WERI-Rb-1 (cell line): ENCODE measurements at regions not wholly inside any gene's neighbourhood (a gene's known extent, or its start where the extent isn't known, plus 50 kb on each side); places are given as distances from the start of the nearest gene placed in this dataset.

Experiments
- DNase-seq: peaks from one replicate; pipeline ENCODE4 v3.0.0-alpha.2; 2020
- H3K27ac ChIP-seq: fragments of 250-450 bp; sonication (Bioruptor Pico); 2 replicates; pipeline ENCODE4 v1.5.1; 2020; ENCODE audit warnings: mild to moderate bottlenecking, moderate library complexity
- H3K27me3 ChIP-seq: fragments of 250-450 bp; sonication (Bioruptor Pico); 2 replicates; pipeline ENCODE4 v1.5.1; 2021; ENCODE audit warnings: mild to moderate bottlenecking, low read depth, moderate library complexity; ENCODE audit not compliant: insufficient read depth, severe bottlenecking
- H3K36me3 ChIP-seq: fragments of 250-450 bp; sonication (Bioruptor Pico); 2 replicates; pipeline ENCODE4 v1.5.1; 2020; ENCODE audit warnings: mild to moderate bottlenecking, moderate library complexity
- H3K4me3 ChIP-seq: 2 replicates; pipeline ENCODE4 v1.5.1; 2011; ENCODE audit warnings: low read depth, mild to moderate bottlenecking, control low read depth, low read length
- H3K9me3 ChIP-seq: fragments of 250-450 bp; sonication (Bioruptor Pico); 2 replicates; pipeline ENCODE4 v1.5.1; 2021; ENCODE audit warnings: mild to moderate bottlenecking, moderate library complexity; ENCODE audit not compliant: severe bottlenecking
- TF ChIP-seq, protein P1 (sequence below): IDR thresholded peaks from 2 replicates; pipeline ENCODE4 v1.5.1; 2011; ENCODE audit warnings: low read depth, mild to moderate bottlenecking, control low read depth, inconsistent platforms, low read length

GRCh38 chr2:153595939-153596338, 117.4 kb upstream of the RPRM start:
- H3K27ac ChIP-seq, result no peak overlapping the region
- H3K36me3 ChIP-seq, result no peaks in the 10 kb centered on the region
- DNase-seq, result no peak
- H3K27me3 ChIP-seq, result no peaks in the 10 kb centered on the region
- peaks cover 4% of the 10 kb centered on the region for H3K9me3 ChIP-seq
- TF ChIP-seq, protein P1, sequence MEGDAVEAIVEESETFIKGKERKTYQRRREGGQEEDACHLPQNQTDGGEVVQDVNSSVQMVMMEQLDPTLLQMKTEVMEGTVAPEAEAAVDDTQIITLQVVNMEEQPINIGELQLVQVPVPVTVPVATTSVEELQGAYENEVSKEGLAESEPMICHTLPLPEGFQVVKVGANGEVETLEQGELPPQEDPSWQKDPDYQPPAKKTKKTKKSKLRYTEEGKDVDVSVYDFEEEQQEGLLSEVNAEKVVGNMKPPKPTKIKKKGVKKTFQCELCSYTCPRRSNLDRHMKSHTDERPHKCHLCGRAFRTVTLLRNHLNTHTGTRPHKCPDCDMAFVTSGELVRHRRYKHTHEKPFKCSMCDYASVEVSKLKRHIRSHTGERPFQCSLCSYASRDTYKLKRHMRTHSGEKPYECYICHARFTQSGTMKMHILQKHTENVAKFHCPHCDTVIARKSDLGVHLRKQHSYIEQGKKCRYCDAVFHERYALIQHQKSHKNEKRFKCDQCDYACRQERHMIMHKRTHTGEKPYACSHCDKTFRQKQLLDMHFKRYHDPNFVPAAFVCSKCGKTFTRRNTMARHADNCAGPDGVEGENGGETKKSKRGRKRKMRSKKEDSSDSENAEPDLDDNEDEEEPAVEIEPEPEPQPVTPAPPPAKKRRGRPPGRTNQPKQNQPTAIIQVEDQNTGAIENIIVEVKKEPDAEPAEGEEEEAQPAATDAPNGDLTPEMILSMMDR, result no peak
- no peak overlapping the region for H3K4me3 ChIP-seq

DNA sequence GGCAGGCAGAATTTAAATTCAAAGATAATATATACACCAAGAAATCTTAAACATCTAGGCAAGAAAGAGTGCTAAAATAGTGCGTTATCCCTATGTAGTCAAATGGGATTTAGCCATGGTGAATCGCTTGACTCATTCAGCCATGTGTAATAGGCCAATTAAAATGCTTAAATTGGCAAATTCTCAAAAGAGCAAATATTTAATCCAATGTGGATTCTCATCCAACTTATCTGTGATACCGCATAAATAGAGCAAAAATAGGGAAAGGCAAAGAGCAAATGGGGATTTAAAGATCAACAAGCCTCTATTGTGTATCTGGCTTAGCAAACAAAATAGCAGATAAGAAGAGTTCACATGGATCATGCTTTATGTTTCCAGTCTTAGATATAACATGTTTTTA, 123.2 kb upstream of the RPRM start:
- TF ChIP-seq, protein P1, result no peak
- Histone ChIP-seq H3K27ac (no peak overlapping the region), H3K4me3 (no peak overlapping the region), H3K9me3 (no peaks in the 10 kb centered on the region), H3K27me3 (no peaks in the 10 kb centered on the region), H3K36me3 (no peaks in the 10 kb centered on the region)
- DNase-seq, result no peak

GRCh38 chr2:153604133-153604532, 125.6 kb upstream of the RPRM start:
- H3K27ac ChIP-seq, result no peak overlapping the region
- no peaks in the 10 kb centered on the region for H3K36me3 ChIP-seq
- H3K27me3 ChIP-seq, result no peaks in the 10 kb centered on the region
- no peak for DNase-seq
- H3K9me3 ChIP-seq, result no peaks in the 10 kb centered on the region
- TF ChIP-seq, protein P1, result no peak
- H3K4me3 ChIP-seq, result no peak overlapping the region

GRCh38 chr2:153606623-153607022, 128.1 kb upstream of the RPRM start:
- H3K9me3 ChIP-seq, result no peaks in the 10 kb centered on the region
- H3K4me3 ChIP-seq, result no peak overlapping the region
- H3K27me3 ChIP-seq, result no peaks in the 10 kb centered on the region
- H3K36me3 ChIP-seq, result no peaks in the 10 kb centered on the region
- DNase-seq, result no peak
- no peak overlapping the region for H3K27ac ChIP-seq
- TF ChIP-seq, protein P1, result no peak

DNA sequence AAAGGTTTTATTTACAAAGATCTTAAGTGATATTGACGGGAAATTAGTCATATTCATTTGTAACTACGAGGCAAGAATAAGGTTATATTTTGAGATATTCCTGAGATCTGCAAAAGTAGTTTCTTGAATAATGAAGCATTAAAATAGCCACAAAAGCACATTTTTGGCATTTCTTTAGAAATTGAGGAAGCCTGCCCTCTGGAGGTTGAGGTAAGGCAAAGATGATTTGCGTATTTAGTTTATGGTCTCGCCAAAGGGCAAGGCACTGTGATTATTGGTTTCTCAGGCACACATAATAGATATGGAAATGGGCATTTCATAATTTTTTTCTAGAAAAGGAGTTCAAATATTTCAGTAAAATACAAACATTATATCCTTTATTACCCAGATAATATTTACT, 143.7 kb upstream of the RPRM start:
- no peak for DNase-seq
- no peaks in the 10 kb centered on the region for H3K36me3 ChIP-seq
- no peak overlapping the region for H3K27ac ChIP-seq
- H3K4me3 ChIP-seq, result no peak overlapping the region
- H3K27me3 ChIP-seq, result no peaks in the 10 kb centered on the region
- H3K9me3 ChIP-seq, result no peaks in the 10 kb centered on the region
- TF ChIP-seq, protein P1, result no peak

DNA sequence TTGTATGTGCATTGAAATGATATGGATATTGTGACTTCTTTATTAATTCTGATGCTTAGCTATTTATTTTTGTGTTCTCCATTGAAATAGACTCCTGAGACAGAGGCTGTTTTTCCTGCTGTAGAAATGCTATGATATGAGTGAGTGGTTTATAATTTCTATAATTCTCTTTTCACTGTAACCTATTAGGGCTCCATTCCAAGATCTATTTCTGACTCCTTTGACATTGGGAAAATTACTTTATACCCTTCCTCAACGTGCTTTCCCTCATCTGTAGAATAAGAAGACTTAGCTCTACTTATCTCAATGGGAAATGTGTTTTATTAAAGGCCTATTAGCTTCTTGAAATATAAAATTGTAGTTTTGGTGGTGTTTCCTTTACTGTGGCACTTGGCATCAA, 144.5 kb upstream of the RPRM start:
- H3K36me3 ChIP-seq, result no peaks in the 10 kb centered on the region
- H3K27ac ChIP-seq, result no peak overlapping the region
- H3K4me3 ChIP-seq, result no peak overlapping the region
- TF ChIP-seq, protein P1, result no peak
- H3K9me3 ChIP-seq, result no peaks in the 10 kb centered on the region
- no peaks in the 10 kb centered on the region for H3K27me3 ChIP-seq
- no peak for DNase-seq
